ENCODE measurements at regions not wholly inside any gene's neighbourhood (a gene's known extent, or its start where the extent isn't known, plus 50 kb on each side); places are given as distances from the start of the nearest gene placed in this dataset.
"Not testable (repeated sequence)": the region's sequence is repeated elsewhere in the genome, so short reads cannot be mapped to it uniquely, and the experiment has no call there.

GRCh38 chr6:79806661-79807060, 140.7 kb downstream of the ELOVL4 start:
- DNase-seq: not testable (repeated sequence)

GRCh38 chr6:79804732-79805131, 142.6 kb downstream of the ELOVL4 start:
- no peak for DNase-seq

- no peak for DNase-seq
These were observed 143.4 kb downstream of the ELOVL4 start for GRCh38 chr6:79803917-79804316.

- no peak for DNase-seq
These were observed 144.6 kb downstream of the ELOVL4 start for GRCh38 chr6:79802657-79803300.

- DNase-seq: no peak
These were observed 146.0 kb downstream of the ELOVL4 start for GRCh38 chr6:79801362-79801761.

- DNase-seq: no peak
These were observed 148.5 kb downstream of the ELOVL4 start for GRCh38 chr6:79798841-79799240.

- no peak for DNase-seq
These were observed 149.4 kb downstream of the ELOVL4 start for GRCh38 chr6:79797912-79798311.

- no peak for DNase-seq
These were observed 150.1 kb downstream of the ELOVL4 start for GRCh38 chr6:79797163-79797764.

- no peak for DNase-seq
These were observed 151.2 kb downstream of the ELOVL4 start for GRCh38 chr6:79796197-79796596.

GRCh38 chr6:79789896-79790295, 157.5 kb downstream of the ELOVL4 start:
- no peak for DNase-seq

- no peak for DNase-seq
These were observed 157.6 kb downstream of the SH3BGRL2 start for GRCh38 chr6:79788756-79789155.

GRCh38 chr6:79787626-79788025, 156.5 kb downstream of the SH3BGRL2 start:
- DNase-seq: no peak

GRCh38 chr6:79784395-79784753, 153.2 kb downstream of the SH3BGRL2 start:
- no peak for DNase-seq

- no peak for DNase-seq
These were observed 152.7 kb downstream of the SH3BGRL2 start for GRCh38 chr6:79783670-79784394.

GRCh38 chr6:79782792-79783580, 151.9 kb downstream of the SH3BGRL2 start:
- no peak for DNase-seq

- no peak for DNase-seq
These were observed 150.8 kb downstream of the SH3BGRL2 start for GRCh38 chr6:79781916-79782315.

- no peak for DNase-seq
These were observed 149.8 kb downstream of the SH3BGRL2 start for GRCh38 chr6:79780881-79781280.

GRCh38 chr6:79778816-79779215, 147.7 kb downstream of the SH3BGRL2 start:
- DNase-seq: no peak

- DNase-seq: peak; percentile 86 to 87
These were observed 146.8 kb downstream of the SH3BGRL2 start for GRCh38 chr6:79777713-79778579.

- no peak for DNase-seq
These were observed 144.9 kb downstream of the SH3BGRL2 start for GRCh38 chr6:79776076-79776475.

- DNase-seq: no peak
These were observed 144.1 kb downstream of the SH3BGRL2 start for GRCh38 chr6:79775222-79775621.

- DNase-seq: no peak
These were observed 133.6 kb downstream of the SH3BGRL2 start for GRCh38 chr6:79764747-79765146.

Measured in CD4-positive, alpha-beta T cell treated with Interleukin-4 for 1 hour (primary cell).